Mesothelial cell of epicardium (in vitro differentiated cells): ENCODE measurements at regions not wholly inside any gene's neighbourhood (a gene's known extent, or its start where the extent isn't known, plus 50 kb on each side); places are given as distances from the start of the nearest gene placed in this dataset.

Experiments used
- DNase-seq, 2 experiments: peaks; one replicate each; pipeline ENCODE4 v3.0.0; 2021; ENCODE audit warnings: low spot score in 2 of 2; ENCODE audit not compliant: unreplicated experiment in 2 of 2
- H3K27ac Mint-ChIP-seq: 2 replicates; pipeline ENCODE4 v1.8.0; 2021; ENCODE audit warnings: mixed read lengths
- H3K27me3 Mint-ChIP-seq: 2 replicates; pipeline ENCODE4 v1.8.0; 2021; ENCODE audit warnings: low read depth, mixed read lengths
- H3K36me3 Mint-ChIP-seq: 2 replicates; pipeline ENCODE4 v1.8.0; 2021; ENCODE audit warnings: mixed read lengths
- H3K4me1 Mint-ChIP-seq: 2 replicates; pipeline ENCODE4 v1.8.0; 2021; ENCODE audit warnings: mixed read lengths
- H3K4me3 Mint-ChIP-seq: 2 replicates; pipeline ENCODE4 v1.8.0; 2021; ENCODE audit warnings: mild to moderate bottlenecking, moderate library complexity, mixed read lengths
- H3K9me3 Mint-ChIP-seq: 2 replicates; pipeline ENCODE4 v1.8.0; 2021; ENCODE audit warnings: mixed read lengths
- TF ChIP-seq, protein P1 (sequence below): fragments of 200-600 bp; sonication (generic); IDR thresholded peaks from one replicate; pipeline ENCODE4 v1.5.0; 2021; ENCODE audit warnings: antibody characterized with exemption; ENCODE audit not compliant: unreplicated experiment

DNA sequence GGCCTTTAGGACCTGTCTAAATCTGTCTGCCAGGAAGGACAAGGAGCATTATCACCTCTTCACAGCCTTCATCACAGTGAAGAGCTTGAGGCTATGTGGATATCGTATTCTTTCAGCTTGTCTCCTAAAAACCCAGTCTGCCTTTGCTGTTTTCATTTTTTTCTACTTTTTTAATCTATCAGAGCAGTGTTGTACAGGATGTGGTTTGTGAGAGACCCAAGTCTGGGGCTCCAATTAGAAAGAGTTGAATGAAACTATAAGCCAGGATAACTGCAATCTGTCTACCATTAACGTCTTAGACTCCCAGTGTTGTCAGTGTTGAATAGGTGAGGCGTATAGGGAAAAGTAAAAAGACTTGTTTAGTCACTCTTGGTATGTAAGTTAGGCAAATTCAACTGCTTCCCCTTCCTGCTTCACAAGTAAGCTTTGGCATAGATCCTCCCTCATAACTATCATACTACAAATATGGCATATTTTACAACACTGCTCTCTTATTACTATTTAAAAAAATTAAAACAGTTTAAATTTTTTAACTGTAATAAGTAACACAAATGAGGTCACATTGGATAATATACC lies 1225.8 kb upstream of the PRMT6 start:
- Mint-ChIP-seq H3K27me3 (peaks cover 5% of the 10 kb centered on the region), H3K4me3 (no peak overlapping the region)
- TF ChIP-seq, protein P1, sequence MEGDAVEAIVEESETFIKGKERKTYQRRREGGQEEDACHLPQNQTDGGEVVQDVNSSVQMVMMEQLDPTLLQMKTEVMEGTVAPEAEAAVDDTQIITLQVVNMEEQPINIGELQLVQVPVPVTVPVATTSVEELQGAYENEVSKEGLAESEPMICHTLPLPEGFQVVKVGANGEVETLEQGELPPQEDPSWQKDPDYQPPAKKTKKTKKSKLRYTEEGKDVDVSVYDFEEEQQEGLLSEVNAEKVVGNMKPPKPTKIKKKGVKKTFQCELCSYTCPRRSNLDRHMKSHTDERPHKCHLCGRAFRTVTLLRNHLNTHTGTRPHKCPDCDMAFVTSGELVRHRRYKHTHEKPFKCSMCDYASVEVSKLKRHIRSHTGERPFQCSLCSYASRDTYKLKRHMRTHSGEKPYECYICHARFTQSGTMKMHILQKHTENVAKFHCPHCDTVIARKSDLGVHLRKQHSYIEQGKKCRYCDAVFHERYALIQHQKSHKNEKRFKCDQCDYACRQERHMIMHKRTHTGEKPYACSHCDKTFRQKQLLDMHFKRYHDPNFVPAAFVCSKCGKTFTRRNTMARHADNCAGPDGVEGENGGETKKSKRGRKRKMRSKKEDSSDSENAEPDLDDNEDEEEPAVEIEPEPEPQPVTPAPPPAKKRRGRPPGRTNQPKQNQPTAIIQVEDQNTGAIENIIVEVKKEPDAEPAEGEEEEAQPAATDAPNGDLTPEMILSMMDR = no peak

DNA sequence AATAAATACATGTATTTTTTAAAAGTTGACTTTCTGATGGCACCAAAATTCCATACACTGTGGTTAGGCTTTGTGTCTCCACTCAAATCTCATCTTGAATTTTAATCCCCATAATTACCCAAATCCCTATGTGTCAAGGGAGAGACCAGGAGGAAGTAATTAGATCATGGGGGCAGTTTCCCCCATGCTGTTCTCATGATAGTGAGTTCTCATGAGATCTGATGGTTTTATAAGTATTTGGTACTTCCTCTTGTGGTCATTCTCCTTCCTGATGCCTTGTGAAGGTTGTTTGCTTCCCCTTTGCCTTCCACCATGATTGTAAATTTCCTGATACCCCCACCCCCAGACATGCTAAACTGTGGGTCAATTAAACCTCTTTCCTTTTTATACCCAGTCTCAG lies 1218.4 kb upstream of the PRMT6 start:
- H3K9me3 Mint-ChIP-seq = peaks cover 6% of the 10 kb centered on the region
- H3K4me3 Mint-ChIP-seq = no peak overlapping the region
- no peak overlapping the region for H3K27ac Mint-ChIP-seq
- H3K36me3 Mint-ChIP-seq = no peaks in the 10 kb centered on the region
- no peak for DNase-seq
- no peaks in the 10 kb centered on the region for H3K4me1 Mint-ChIP-seq
- H3K27me3 Mint-ChIP-seq = peaks cover 8% of the 10 kb centered on the region
- TF ChIP-seq, protein P1 = no peak

More for the DNA sequence above, 1225.8 kb upstream of the PRMT6 start:
- no peak for DNase-seq
- no peaks in the 10 kb centered on the region for H3K4me1 Mint-ChIP-seq
- H3K36me3 Mint-ChIP-seq = no peaks in the 10 kb centered on the region
- H3K9me3 Mint-ChIP-seq = no peaks in the 10 kb centered on the region
- H3K27ac Mint-ChIP-seq = no peak overlapping the region

DNA sequence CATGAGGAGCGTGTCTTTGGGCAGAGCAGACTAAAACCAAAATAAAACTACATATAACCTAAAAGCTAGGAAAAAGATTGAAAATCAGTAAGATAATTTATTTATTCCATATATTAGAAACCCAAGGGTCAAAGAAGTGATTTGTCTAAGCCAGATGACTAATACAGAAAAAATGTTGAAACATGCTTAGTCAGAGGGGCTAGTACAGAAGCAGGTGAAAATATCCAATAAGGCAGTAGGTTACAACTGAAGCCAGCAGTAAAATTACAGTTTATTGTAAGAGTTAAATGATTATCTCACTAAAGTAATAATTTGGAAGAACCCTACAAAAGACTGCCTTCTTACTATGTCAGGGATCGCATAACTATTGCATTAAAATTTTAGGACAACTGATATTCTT lies 1190.9 kb upstream of the PRMT6 start:
- TF ChIP-seq, protein P1 = no peak
- H3K27me3 Mint-ChIP-seq = no peaks in the 10 kb centered on the region
- DNase-seq = no peak
- H3K4me1 Mint-ChIP-seq = no peaks in the 10 kb centered on the region
- H3K9me3 Mint-ChIP-seq = peaks cover 18% of the 10 kb centered on the region
- H3K4me3 Mint-ChIP-seq = no peak overlapping the region
- no peaks in the 10 kb centered on the region for H3K36me3 Mint-ChIP-seq
- no peak overlapping the region for H3K27ac Mint-ChIP-seq

DNA sequence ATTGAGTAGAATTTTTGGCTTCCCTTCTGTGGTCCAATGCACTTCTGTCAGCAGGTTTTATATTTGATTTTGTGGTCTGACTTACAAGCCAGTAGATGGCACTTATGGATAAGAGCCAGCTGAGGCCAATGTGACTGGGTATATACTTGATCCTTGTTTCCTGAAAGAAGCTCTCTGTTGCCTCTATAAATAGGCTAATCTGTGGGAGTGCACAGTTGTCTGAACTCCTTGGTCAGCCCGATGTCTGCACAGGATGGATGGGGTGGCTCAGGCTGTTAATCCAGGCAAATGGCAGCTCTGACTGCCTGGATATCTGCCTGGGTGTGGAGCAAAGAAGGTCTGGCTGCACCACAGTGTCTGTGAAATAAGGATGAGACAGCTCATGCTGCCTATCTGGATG lies 1183.7 kb upstream of the PRMT6 start:
- TF ChIP-seq, protein P1 = no peak
- H3K27me3 Mint-ChIP-seq = no peaks in the 10 kb centered on the region
- peaks cover 21% of the 10 kb centered on the region for H3K9me3 Mint-ChIP-seq
- H3K27ac Mint-ChIP-seq = no peak overlapping the region
- no peak for DNase-seq
- H3K36me3 Mint-ChIP-seq = no peaks in the 10 kb centered on the region
- no peak overlapping the region for H3K4me3 Mint-ChIP-seq
- H3K4me1 Mint-ChIP-seq = no peaks in the 10 kb centered on the region

DNA sequence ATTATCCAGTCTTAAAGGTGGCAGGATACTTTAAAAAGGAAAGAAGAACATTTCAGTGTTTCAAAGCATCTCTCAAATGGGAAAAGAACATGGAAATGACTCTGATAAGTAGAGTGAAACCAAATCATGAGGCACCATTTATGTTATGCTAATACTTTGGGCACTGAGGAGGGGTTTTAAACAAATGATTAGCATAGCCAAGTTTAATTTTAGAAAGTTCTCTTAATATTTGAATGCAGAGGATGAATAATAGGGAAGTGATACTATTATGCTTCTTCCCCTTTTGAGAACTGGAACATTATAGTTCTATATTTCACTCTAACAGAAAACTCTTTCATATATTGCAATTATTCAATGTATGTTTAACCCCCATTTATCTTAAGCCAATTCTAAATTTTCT lies 1181.9 kb upstream of the PRMT6 start:
- Mint-ChIP-seq H3K27ac (no peak overlapping the region), H3K4me1 (no peaks in the 10 kb centered on the region), H3K9me3 (peaks cover 23% of the 10 kb centered on the region), H3K36me3 (no peaks in the 10 kb centered on the region), H3K27me3 (no peaks in the 10 kb centered on the region), H3K4me3 (no peak overlapping the region)
- DNase-seq = no peak
- TF ChIP-seq, protein P1 = no peak

DNA sequence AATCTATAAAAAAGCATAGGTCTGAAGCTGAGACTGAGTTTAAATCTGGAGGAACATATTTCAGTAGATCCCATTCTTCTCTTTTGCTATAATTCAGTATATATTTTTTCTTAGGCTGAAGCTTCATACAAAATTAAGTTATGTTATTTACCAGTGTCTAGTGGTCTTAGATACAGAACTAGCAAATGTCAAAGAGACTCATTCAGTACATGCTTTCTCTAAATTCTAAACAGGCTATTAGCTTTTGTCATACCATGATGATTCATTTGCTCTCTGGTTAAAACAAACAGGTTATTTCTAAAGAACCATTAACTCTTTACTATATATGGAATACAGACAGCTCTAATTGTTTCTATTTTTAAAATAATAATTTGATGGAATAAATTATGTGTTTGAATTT lies 1170.2 kb upstream of the PRMT6 start:
- Mint-ChIP-seq H3K36me3 (no peaks in the 10 kb centered on the region), H3K9me3 (peaks cover 27% of the 10 kb centered on the region), H3K27me3 (no peaks in the 10 kb centered on the region), H3K4me1 (no peaks in the 10 kb centered on the region), H3K27ac (no peak overlapping the region), H3K4me3 (no peak overlapping the region)
- DNase-seq = no peak
- TF ChIP-seq, protein P1 = no peak
